AG10803 (cell line): ENCODE measurements at regions not wholly inside any gene's neighbourhood (a gene's known extent, or its start where the extent isn't known, plus 50 kb on each side); places are given as distances from the start of the nearest gene placed in this dataset.

ENCODE experiments used
- DNase-seq: peaks from one replicate; pipeline ENCODE4 v3.0.0; 2010; ENCODE audit warnings: low read depth
- H3K4me3 ChIP-seq: 2 replicates; pipeline ENCODE4 v1.5.1; 2011; ENCODE audit warnings: mild to moderate bottlenecking, low read length, control low read depth
- TF ChIP-seq, protein P1 (sequence below): conservative IDR thresholded peaks from 2 replicates; pipeline ENCODE4 v1.5.1; 2011; ENCODE audit warnings: mild to moderate bottlenecking, low read length, control low read depth, inconsistent platforms

DNA sequence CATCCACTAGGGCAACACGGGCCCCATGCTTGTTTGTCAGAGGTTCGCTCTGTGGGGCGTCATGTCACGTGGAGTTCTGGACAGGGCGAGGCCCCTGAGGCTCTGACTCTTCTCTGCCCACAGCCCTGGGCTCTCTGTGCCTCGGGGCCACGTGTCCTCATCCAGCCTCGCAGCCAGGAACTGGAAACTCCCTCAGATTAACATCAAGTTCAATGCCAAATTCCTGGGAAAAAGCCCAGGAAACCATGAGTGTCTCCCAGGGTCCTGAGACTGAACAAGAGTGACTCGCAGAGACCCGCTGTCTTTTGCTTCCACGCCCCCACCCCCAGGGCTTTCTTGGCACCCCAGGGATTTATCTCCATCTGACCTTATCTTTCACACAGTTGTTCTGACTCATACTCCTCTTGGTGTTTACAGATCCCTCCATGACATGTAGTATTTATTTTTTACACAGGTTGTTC lies 174.0 kb upstream of the PIEZO2 start:
- TF ChIP-seq, protein P1, sequence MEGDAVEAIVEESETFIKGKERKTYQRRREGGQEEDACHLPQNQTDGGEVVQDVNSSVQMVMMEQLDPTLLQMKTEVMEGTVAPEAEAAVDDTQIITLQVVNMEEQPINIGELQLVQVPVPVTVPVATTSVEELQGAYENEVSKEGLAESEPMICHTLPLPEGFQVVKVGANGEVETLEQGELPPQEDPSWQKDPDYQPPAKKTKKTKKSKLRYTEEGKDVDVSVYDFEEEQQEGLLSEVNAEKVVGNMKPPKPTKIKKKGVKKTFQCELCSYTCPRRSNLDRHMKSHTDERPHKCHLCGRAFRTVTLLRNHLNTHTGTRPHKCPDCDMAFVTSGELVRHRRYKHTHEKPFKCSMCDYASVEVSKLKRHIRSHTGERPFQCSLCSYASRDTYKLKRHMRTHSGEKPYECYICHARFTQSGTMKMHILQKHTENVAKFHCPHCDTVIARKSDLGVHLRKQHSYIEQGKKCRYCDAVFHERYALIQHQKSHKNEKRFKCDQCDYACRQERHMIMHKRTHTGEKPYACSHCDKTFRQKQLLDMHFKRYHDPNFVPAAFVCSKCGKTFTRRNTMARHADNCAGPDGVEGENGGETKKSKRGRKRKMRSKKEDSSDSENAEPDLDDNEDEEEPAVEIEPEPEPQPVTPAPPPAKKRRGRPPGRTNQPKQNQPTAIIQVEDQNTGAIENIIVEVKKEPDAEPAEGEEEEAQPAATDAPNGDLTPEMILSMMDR, result no peak
- DNase-seq, result peak; percentile 28
- H3K4me3 ChIP-seq, result no peak overlapping the region

DNA sequence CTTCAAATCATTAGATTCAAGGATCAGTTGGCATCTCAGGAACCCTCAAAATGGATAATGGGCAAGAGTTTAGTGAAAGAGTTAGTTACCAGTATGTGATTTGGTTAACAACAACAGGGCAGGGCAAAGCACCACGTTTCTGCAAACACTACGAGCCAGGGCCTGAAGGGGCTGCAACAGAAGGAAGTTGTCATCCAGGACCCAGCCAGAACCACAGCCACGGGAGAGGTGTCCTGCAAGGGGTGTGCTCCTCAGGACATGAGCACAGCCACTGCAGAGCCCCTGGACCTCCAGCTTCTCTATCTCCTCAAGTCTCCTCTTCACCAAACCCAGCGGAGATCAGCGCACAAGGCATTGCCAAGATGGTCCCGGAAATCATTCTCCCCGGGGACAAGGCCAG lies 173.3 kb upstream of the PIEZO2 start:
- no peak for DNase-seq
- TF ChIP-seq, protein P1, result no peak
- no peak overlapping the region for H3K4me3 ChIP-seq

DNA sequence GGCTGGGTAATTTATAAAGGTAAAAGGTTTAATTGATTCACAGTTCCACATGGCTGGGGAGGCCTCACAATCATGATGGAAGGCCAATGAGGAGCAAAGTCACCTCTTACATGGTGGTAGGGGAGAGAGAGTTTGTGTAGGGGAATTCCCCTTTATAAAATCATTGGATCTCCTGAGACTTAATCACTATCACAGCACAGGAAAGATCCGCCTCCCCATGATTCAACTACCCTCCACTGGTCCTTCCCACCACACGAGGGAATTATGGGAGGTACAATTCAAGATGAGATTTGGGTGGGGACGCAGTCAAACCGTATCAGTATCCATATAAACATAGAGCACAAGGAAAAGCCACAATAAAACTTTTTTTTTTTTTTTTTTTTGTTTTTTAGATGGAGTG lies 172.6 kb upstream of the PIEZO2 start:
- no peak for DNase-seq
- no peak overlapping the region for H3K4me3 ChIP-seq
- TF ChIP-seq, protein P1, result no peak

DNA sequence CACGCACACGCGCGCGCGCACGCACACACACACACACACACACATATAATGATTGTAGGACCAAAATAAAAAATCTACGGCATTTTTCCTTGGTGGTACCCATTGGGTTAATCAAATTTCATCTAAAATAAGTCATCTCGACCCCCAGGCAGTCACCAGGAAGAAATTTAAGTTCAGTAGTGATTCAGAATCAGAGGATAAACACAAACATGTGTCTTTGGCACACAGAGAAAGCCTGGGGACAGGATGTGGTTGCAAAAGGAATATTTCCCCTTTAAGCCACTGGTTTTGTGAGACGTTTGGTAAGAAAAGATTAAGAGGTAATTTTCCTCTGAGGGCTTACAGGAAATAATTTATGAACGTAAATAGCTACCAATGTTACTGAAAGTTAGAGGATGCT lies 171.6 kb upstream of the PIEZO2 start:
- TF ChIP-seq, protein P1, result no peak
- DNase-seq, result peak; percentile 78
- no peak overlapping the region for H3K4me3 ChIP-seq

DNA sequence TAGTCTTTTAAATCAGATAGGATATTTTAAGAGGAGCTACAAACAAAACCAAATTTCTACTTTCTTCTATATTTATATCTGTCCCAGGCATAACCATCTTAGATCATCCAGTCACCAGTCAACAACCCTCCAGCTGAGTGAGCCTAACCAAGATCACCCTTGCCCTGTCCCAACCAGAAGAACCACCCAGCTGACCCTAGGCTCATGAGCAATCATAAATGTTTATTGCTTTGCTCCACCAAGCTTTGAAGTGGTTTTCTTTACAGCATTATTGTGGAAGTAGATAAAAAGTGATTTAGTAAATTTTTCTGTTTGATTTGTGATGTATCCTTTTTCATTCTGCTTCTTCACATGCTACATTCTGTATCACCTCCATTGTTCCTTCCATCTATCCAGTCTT lies 167.2 kb upstream of the PIEZO2 start:
- no peak for DNase-seq
- TF ChIP-seq, protein P1, result no peak
- no peak overlapping the region for H3K4me3 ChIP-seq

DNA sequence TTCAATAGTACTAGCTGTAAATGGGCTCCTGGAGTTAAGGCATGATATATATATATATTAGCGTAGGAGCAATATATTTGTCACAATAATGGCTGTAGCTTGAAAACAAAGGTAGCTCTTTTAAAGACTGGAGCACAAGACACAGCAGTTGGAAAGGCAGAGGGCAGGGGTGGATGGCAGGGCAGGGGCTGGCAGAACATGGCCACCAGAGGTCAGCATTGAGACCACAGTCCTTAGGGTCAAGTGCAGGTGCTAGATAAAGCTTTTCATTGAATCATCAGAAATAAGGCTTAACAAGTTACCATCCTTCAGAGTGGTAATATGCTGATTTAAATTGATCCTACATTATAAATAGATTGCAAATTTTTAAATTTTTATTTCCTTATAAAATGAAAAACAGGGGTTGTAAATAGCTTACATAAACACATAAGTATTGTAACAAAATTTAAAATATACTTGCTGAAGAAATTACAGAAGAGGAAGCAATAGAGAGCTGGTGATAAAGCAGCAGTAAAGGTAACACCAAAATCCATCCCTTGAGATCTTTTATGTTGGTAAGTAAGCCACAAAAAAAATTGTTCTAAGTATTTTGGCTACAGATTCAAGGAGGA lies 161.2 kb upstream of the PIEZO2 start:
- TF ChIP-seq, protein P1, result peak; percentile 94
- DNase-seq, result peak; percentile 49

DNA sequence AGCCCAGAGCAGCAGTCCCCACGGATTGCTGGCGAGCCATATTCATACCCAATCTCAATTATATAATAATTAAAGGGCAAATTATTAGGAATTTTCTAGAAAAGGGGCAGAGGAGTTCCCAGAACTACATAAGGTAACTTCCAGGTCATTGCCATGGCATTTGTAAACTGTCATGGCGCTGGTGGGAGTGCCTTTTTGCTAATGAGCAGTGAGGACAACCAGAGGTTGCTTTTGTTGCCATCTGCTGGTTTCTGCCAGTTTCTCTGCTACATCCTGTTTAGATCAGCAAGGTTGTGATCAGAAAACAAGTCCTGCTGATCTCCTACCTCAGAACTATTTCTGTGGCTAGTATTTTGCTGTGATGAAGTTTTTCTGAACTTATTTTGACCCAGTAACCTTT lies 159.8 kb upstream of the PIEZO2 start:
- DNase-seq, result peak; percentile 27
- TF ChIP-seq, protein P1, result peak; percentile 41
- H3K4me3 ChIP-seq, result no peak overlapping the region

More for the DNA sequence above, 161.2 kb upstream of the PIEZO2 start:
- H3K4me3 ChIP-seq, result no peak overlapping the region
